H1 (cell line): ENCODE measurements at regions not wholly inside any gene's neighbourhood (a gene's known extent, or its start where the extent isn't known, plus 50 kb on each side); places are given as distances from the start of the nearest gene placed in this dataset.

ENCODE experiments used
- BCL11A ChIP-seq, 2 experiments: IDR thresholded peaks; one replicate each; pipeline ENCODE4 v1.6.1; 2011; ENCODE audit warnings: low read depth in 2 of 2, low read length in 2 of 2, mild to moderate bottlenecking in 2 of 2
- CHD1 ChIP-seq: IDR thresholded peaks from 2 replicates; pipeline ENCODE4 v1.6.1; 2012; ENCODE audit warnings: low read depth, low read length, improper control_type of control experiment
- CHD7 ChIP-seq: fragments of 300-600 bp; sonication (generic); IDR thresholded peaks from 2 replicates; pipeline ENCODE4 v1.7.1; 2012; ENCODE audit warnings: low read length, moderate library complexity, mild to moderate bottlenecking, inconsistent platforms; ENCODE audit not compliant: insufficient replicate concordance
- CREB1 ChIP-seq: IDR thresholded peaks from 2 replicates; pipeline ENCODE4 v1.6.1; 2012; ENCODE audit warnings: inconsistent platforms
- HDAC6 ChIP-seq: IDR thresholded peaks from one replicate; pipeline ENCODE4 v1.7.1; 2012; ENCODE audit warnings: low read depth, mild to moderate bottlenecking, inconsistent platforms, low read length, moderate library complexity
- NRF1 ChIP-seq: IDR thresholded peaks from 2 replicates; pipeline ENCODE4 v1.6.1; 2011; ENCODE audit warnings: mild to moderate bottlenecking, low read depth, low read length, improper control_type of control experiment

DNA sequence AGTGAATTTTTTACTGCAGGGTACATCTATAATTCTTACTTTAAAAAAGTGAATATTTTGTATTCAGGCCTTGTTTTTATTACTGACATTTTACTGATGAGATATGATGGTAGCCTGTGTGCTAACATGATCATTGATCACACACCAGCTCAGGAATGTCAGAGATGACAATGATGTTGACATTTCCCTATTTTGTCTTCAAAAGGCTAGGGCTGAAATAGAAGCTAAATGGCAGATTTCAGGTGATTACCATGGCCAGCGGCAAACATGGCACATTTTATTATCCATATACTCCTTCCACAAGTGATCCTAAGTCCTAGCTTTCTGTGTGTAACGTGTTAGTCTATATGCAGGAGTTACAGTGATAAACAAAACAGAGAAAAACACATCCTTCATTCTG is 544.3 kb upstream of the MIR17HG start (continued):
- TF ChIP-seq CHD7, result no peak
- no peak for TF ChIP-seq BCL11A (IDR thresholded peaks at IDR 0.05; ENCODE audit: low read depth in 2 of 2, low read length in 2 of 2)
- no peak for TF ChIP-seq CREB1
- TF ChIP-seq CHD1, result no peak
- TF ChIP-seq HDAC6, result no peak
- no peak for TF ChIP-seq NRF1
- TF ChIP-seq, all 59 proteins: peak for 0
